Retinal pigment epithelial cell (primary cell): ENCODE measurements at regions not wholly inside any gene's neighbourhood (a gene's known extent, or its start where the extent isn't known, plus 50 kb on each side); places are given as distances from the start of the nearest gene placed in this dataset.
A peak's percentile ranks its signal among the peaks of the same experiment; 100 is the strongest.

Experiments used
- DNase-seq: peaks from one replicate; pipeline ENCODE4 v3.0.0-alpha.2; 2010; ENCODE audit warnings: low read depth
- H3K4me3 ChIP-seq: 2 replicates; pipeline ENCODE4 v1.5.1; 2011; ENCODE audit warnings: mild to moderate bottlenecking, low read length, control low read depth, moderate library complexity
- TF ChIP-seq, protein P1 (sequence below): conservative IDR thresholded peaks from 2 replicates; pipeline ENCODE4 v1.5.1; 2011; ENCODE audit warnings: low read depth, low read length, control low read depth, inconsistent platforms

DNA sequence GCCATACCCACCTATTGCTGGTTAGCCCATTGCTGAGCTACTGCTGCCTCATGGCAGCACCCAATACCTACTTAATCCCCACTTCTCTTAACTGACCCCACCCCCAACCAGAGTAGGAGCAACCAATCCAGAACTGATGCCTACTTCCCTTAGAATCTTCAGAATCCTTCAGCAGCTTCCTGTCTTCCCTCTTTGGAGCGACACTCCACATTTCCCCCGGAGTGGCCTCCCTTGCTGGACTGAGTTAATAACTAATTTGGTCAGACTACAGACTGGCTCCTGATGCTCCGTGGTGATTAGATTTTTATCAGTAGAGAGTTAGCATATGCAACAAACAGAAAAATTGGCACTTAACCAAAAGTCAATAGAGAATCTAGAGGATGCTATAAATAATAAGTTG lies 51.2 kb upstream of the UBR2 start:
- TF ChIP-seq, protein P1, sequence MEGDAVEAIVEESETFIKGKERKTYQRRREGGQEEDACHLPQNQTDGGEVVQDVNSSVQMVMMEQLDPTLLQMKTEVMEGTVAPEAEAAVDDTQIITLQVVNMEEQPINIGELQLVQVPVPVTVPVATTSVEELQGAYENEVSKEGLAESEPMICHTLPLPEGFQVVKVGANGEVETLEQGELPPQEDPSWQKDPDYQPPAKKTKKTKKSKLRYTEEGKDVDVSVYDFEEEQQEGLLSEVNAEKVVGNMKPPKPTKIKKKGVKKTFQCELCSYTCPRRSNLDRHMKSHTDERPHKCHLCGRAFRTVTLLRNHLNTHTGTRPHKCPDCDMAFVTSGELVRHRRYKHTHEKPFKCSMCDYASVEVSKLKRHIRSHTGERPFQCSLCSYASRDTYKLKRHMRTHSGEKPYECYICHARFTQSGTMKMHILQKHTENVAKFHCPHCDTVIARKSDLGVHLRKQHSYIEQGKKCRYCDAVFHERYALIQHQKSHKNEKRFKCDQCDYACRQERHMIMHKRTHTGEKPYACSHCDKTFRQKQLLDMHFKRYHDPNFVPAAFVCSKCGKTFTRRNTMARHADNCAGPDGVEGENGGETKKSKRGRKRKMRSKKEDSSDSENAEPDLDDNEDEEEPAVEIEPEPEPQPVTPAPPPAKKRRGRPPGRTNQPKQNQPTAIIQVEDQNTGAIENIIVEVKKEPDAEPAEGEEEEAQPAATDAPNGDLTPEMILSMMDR = no peak
- no peak overlapping the region for H3K4me3 ChIP-seq
- no peak for DNase-seq

DNA sequence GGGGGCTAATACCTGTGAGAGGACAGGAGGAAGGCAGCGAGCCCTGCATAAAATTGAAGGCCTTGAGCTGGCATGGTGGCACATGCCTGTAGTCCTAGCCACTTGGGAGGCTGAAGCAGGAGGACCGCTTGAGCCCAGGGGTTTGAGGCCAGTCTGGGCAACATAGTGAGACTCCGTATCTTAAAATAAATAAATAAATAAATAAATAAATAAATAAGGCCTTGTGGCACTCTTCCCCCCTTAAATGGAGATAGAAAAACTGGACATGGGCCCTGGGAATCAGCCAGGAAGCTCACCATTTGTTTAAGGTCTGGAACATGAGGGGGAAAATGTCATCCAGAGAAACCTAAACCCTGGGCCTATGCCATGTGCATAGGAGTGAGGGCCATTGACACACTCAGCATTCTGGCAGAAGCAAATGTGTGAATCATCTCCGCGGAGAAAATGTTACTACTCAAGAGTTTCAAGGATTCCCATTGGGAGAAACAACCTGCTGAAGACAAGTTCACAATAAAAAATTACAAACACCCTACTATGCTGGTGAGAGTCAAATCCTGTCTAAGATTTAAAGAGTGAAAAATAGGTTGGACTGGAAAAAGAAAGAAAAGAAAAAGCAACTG lies 51.9 kb upstream of the UBR2 start:
- no peak for DNase-seq
- H3K4me3 ChIP-seq = no peak overlapping the region
- TF ChIP-seq, protein P1 = no peak

DNA sequence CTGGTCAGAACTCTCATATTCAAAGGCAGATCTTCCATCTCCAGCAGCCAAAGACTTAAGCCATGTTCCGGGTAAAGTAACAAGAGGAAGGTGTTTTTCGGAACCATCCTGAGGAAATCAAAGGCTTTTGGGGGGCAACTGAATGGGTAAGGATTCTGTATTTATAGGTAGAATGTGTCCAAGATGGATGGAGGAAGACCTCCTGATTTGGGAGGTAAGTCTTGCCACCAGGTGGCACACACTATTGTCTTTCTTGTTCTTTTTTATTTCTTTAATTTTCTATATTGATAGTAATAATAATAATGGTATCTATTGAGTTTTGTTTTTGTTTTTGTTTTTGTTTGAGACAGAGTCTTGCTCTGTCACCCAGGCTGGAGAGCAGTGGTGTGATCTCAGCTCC lies 53.0 kb upstream of the UBR2 start:
- TF ChIP-seq, protein P1 = no peak
- no peak overlapping the region for H3K4me3 ChIP-seq
- no peak for DNase-seq

DNA sequence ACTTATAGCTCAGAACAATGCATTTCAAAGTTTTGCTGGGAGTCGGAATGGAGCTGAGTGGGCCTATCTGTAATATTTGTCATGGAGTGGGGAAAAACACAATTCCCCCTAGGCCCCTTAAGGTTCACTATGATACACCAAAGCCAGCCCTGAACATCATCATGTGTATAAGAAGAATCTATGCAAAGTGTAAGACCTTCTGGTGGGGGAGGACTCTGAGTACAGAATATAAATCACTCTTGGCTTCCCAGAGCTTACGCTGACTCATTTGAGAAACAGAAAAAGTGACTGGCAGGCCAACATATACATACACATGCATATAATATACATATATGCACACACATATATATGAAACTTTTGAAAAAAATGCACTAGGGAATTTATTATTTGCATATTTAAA lies 54.1 kb upstream of the UBR2 start:
- H3K4me3 ChIP-seq = no peak overlapping the region
- DNase-seq = no peak
- TF ChIP-seq, protein P1 = no peak

DNA sequence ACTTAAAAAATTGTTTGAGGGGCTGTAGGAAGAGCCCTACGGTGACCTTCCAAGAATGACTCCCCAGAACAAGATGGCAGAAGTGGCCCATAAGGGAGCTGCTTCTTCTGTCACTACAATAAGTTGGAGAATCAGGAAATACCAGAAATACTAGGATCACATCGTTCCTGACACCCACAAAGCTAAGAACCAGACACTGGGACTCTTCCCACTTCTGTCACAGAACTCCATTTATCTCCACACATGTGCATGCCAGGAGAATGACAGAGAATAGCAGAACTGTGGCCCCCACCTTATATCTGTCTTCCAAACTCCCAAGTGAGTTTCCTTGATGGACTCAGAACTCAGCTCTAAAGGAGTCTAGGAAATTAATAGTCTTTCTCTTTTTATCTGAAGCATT lies 54.6 kb upstream of the UBR2 start:
- TF ChIP-seq, protein P1 = no peak
- H3K4me3 ChIP-seq = no peak overlapping the region
- no peak for DNase-seq

DNA sequence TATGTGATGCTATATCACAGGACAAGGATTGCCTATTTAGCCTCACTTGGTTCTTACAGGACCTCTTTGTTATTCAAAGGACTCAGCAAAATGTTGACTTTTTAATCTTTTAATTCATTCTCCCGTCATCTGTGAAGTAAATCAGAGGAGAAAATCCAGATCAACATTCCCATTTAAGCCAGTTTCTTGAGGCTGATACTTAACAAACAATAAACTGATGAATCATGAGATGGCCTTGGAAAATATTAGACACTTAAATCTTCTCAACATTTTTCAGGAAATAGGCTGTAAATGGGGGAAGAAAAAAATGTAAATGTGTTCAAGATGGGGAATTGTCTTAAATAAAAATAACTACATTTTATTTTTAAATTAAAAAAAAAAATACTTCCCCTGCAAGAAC lies 55.9 kb upstream of the UBR2 start:
- peak; percentile 95 for DNase-seq
- TF ChIP-seq, protein P1 = no peak

DNA sequence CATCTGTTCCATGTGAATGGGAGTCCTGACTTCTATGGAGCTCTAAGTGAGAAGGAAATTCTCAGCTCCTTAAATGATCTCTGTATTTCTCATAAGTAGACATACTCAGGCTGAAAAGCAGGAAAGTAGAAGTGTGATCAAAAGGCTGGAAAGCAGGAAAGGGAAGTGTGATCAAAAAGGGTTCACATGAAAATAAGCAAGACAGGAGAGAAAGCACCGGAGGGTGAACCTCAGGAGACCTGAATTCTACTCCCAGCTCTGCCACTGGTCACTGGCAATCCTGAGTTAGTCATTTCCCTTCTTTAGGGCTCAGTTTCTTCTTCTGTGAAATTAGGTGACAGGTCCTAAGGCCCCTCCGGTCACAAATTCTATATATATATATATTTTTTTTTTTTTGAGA lies 55.5 kb upstream of the TRERF1 start:
- TF ChIP-seq, protein P1 = no peak
- DNase-seq = no peak
- no peak overlapping the region for H3K4me3 ChIP-seq

More for the DNA sequence above, 55.9 kb upstream of the UBR2 start:
- no peak overlapping the region for H3K4me3 ChIP-seq
